ENCODE measurements at regions not wholly inside any gene's neighbourhood (a gene's known extent, or its start where the extent isn't known, plus 50 kb on each side); places are given as distances from the start of the nearest gene placed in this dataset.

DNA sequence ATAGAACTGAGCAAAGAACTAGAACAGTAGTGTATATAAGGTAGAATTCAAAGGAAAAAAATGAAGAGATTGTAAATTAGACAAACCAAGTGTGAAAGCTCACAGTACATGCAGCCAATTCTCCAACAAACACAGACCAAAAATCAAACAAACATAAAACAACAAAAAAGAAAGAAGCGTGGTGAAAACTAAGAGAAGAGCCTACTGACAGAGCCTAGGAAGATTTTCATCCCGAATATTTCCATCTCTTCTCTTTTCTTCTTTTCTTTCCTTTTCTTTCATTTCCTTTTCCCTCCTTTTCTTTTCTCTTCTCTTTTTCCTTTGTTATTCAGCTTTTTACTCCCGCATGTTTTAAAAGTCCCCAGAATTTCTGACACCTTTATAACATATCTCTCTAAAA is 1103.6 kb downstream of the CDH8 start:
- Mint-ChIP-seq H3K36me3 (no peaks in the 10 kb centered on the region), H3K4me1 (no peaks in the 10 kb centered on the region), H3K9me3 (peaks cover 15% of the 10 kb centered on the region), H3K27ac (no peak overlapping the region), H3K27me3 (ENCODE audit: low read depth) (peaks cover 3% of the 10 kb centered on the region), H3K4me3 (no peak overlapping the region)
- TF ChIP-seq, protein P1, sequence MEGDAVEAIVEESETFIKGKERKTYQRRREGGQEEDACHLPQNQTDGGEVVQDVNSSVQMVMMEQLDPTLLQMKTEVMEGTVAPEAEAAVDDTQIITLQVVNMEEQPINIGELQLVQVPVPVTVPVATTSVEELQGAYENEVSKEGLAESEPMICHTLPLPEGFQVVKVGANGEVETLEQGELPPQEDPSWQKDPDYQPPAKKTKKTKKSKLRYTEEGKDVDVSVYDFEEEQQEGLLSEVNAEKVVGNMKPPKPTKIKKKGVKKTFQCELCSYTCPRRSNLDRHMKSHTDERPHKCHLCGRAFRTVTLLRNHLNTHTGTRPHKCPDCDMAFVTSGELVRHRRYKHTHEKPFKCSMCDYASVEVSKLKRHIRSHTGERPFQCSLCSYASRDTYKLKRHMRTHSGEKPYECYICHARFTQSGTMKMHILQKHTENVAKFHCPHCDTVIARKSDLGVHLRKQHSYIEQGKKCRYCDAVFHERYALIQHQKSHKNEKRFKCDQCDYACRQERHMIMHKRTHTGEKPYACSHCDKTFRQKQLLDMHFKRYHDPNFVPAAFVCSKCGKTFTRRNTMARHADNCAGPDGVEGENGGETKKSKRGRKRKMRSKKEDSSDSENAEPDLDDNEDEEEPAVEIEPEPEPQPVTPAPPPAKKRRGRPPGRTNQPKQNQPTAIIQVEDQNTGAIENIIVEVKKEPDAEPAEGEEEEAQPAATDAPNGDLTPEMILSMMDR (IDR thresholded peaks at IDR 0.05; ENCODE audit: unreplicated experiment) = no peak
- no peak for DNase-seq (ENCODE audit: low spot score in 2 of 2, unreplicated experiment in 2 of 2)

DNA sequence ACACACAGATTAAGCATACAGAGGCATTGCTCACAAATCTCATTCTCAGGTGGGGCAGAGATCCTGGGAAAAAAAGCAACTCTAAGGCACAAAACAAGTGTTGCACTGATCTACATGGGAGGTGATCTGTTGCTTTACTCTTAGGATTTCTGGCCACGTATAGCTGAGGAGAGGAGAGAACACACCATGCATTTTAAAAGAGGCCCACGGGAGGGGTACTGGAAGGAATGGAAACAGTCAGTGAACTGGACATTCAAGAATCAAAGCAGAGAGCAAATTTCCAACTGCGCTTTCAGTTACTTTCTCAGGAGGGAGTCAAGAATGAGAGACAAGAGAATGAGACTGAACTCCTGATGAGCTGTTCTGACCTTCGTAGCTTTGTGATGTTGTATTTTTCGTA is 1105.9 kb downstream of the CDH8 start:
- Mint-ChIP-seq H3K27me3 (ENCODE audit: low read depth) (peaks cover 4% of the 10 kb centered on the region), H3K4me3 (no peak overlapping the region), H3K9me3 (peaks cover 9% of the 10 kb centered on the region), H3K36me3 (no peaks in the 10 kb centered on the region), H3K27ac (no peak overlapping the region), H3K4me1 (no peaks in the 10 kb centered on the region)
- DNase-seq (ENCODE audit: low spot score in 2 of 2, unreplicated experiment in 2 of 2) = no peak
- TF ChIP-seq, protein P1 (IDR thresholded peaks at IDR 0.05; ENCODE audit: unreplicated experiment) = no peak

DNA sequence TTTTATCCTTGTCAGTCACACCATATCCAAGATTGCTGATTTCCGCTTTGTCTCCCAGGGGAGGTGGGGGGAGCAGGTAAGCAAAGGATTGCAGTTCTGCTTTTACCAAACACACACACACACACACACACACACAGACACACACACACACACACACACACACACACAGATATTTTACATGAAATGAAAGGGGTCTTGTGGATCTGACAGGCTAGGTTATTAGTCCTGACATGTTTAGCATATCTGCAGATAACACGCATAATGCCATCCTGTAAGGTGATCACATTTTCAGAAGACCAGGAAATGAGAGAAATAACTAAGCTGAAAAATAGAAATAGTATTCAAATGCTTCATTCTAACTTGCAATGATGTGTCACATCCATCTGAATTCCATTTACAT is 1113.3 kb downstream of the CDH8 start:
- no peak for DNase-seq (ENCODE audit: low spot score in 2 of 2, unreplicated experiment in 2 of 2)
- Mint-ChIP-seq H3K27ac (no peak overlapping the region), H3K4me3 (no peak overlapping the region), H3K36me3 (no peaks in the 10 kb centered on the region), H3K9me3 (no peaks in the 10 kb centered on the region), H3K4me1 (no peaks in the 10 kb centered on the region), H3K27me3 (ENCODE audit: low read depth) (peaks cover 2% of the 10 kb centered on the region)
- TF ChIP-seq, protein P1 (IDR thresholded peaks at IDR 0.05; ENCODE audit: unreplicated experiment) = no peak

DNA sequence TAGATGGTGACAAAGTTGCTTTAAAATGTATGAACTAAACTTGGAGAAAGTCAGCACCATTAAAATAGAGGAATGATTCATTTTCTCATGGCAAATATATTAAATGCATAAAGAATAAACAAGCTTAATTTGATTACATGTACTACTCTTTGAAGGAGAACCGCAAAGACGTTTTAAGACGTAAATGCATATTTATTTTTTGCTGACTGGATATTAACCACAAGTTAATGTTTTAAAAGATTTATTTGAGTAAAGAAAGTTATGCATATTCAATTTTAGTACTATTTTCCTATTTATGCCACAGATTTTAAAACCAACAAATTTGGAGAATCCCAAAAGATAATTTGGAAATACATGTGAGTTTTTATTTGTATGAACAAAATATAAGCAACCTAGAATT is 1121.9 kb downstream of the CDH8 start:
- DNase-seq (ENCODE audit: low spot score in 2 of 2, unreplicated experiment in 2 of 2) = no peak
- H3K27me3 Mint-ChIP-seq (ENCODE audit: low read depth) = no peaks in the 10 kb centered on the region
- H3K4me3 Mint-ChIP-seq = no peak overlapping the region
- TF ChIP-seq, protein P1 (IDR thresholded peaks at IDR 0.05; ENCODE audit: unreplicated experiment) = no peak
- H3K27ac Mint-ChIP-seq = no peak overlapping the region
- H3K36me3 Mint-ChIP-seq = no peaks in the 10 kb centered on the region
- no peaks in the 10 kb centered on the region for H3K4me1 Mint-ChIP-seq
- no peaks in the 10 kb centered on the region for H3K9me3 Mint-ChIP-seq

DNA sequence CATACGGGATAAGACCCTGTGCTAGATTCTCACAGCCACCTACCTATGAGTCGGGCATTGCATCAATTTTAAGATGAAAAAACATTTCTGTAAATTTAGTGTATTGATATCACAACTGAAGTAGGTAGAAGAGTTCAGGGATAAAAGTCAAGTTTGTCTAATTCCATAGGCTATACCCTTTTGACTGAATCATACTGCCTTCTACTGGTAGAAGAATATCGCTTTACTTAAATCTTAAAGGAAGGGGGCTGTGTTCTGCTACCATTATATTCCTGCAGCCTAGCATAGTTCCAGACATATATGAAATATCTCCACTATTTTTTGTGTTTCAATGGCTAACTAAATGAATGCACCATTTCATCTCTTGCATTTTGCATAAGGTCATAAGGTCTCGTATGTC is 1128.6 kb downstream of the CDH8 start:
- Mint-ChIP-seq H3K9me3 (no peaks in the 10 kb centered on the region), H3K4me1 (no peaks in the 10 kb centered on the region), H3K27me3 (ENCODE audit: low read depth) (no peaks in the 10 kb centered on the region), H3K27ac (no peak overlapping the region), H3K4me3 (no peak overlapping the region), H3K36me3 (no peaks in the 10 kb centered on the region)
- no peak for DNase-seq (ENCODE audit: low spot score in 2 of 2, unreplicated experiment in 2 of 2)
- TF ChIP-seq, protein P1 (IDR thresholded peaks at IDR 0.05; ENCODE audit: unreplicated experiment) = no peak

DNA sequence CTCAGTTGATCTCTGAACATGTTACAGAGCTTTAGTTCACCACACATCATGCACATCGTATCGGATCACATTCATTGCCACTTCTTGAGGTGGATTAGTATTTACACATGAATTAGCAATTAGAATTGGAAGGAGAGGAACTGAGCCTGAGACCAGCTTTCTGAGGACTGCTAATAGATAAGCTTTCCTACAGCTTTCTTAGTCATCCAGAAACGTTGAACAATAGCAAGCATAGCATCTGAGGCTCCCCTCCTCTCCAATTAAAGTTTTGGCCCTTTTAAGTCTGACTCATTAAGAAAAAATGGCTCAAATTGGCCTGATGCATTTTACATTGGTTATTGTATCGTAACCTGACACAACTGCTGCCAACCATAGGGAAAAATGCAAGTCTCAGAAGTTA is 1130.4 kb downstream of the CDH8 start:
- H3K4me1 Mint-ChIP-seq = no peaks in the 10 kb centered on the region
- no peaks in the 10 kb centered on the region for H3K9me3 Mint-ChIP-seq
- TF ChIP-seq, protein P1 (IDR thresholded peaks at IDR 0.05; ENCODE audit: unreplicated experiment) = no peak
- no peak overlapping the region for H3K27ac Mint-ChIP-seq
- H3K36me3 Mint-ChIP-seq = no peaks in the 10 kb centered on the region
- no peak overlapping the region for H3K4me3 Mint-ChIP-seq
- DNase-seq (ENCODE audit: low spot score in 2 of 2, unreplicated experiment in 2 of 2) = no peak
- no peaks in the 10 kb centered on the region for H3K27me3 Mint-ChIP-seq (ENCODE audit: low read depth)
